ENCODE measurements at regions not wholly inside any gene's neighbourhood (a gene's known extent, or its start where the extent isn't known, plus 50 kb on each side); places are given as distances from the start of the nearest gene placed in this dataset.
"Not testable (repeated sequence)": the region's sequence is repeated elsewhere in the genome, so short reads cannot be mapped to it uniquely, and the experiment has no call there.

GRCh38 chr4:49236474-49236873 lies 250.4 kb downstream of the CWH43 start:
- TF ChIP-seq, protein P1, sequence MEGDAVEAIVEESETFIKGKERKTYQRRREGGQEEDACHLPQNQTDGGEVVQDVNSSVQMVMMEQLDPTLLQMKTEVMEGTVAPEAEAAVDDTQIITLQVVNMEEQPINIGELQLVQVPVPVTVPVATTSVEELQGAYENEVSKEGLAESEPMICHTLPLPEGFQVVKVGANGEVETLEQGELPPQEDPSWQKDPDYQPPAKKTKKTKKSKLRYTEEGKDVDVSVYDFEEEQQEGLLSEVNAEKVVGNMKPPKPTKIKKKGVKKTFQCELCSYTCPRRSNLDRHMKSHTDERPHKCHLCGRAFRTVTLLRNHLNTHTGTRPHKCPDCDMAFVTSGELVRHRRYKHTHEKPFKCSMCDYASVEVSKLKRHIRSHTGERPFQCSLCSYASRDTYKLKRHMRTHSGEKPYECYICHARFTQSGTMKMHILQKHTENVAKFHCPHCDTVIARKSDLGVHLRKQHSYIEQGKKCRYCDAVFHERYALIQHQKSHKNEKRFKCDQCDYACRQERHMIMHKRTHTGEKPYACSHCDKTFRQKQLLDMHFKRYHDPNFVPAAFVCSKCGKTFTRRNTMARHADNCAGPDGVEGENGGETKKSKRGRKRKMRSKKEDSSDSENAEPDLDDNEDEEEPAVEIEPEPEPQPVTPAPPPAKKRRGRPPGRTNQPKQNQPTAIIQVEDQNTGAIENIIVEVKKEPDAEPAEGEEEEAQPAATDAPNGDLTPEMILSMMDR (IDR thresholded peaks at IDR 0.05), result not testable (repeated sequence)
- not testable (repeated sequence) for TF ChIP-seq ZFX (IDR thresholded peaks at IDR 0.05; ENCODE audit: borderline replicate concordance)
